K562 (cell line): ENCODE measurements at regions not wholly inside any gene's neighbourhood (a gene's known extent, or its start where the extent isn't known, plus 50 kb on each side); places are given as distances from the start of the nearest gene placed in this dataset.

Experiments
- ATAC-seq: fragments of 200-7000 bp; cut with Tn5 transposase; 3 replicates; pipeline ENCODE4 v1.9.1; 2020; ENCODE audit warnings: moderate library complexity
- BruUV-seq: library from RNA; stranded (reverse); fragments of 400-500 nt; replicated peaks from 2 replicates; lab custom pipeline; 2021; lab: Mats Ljungman, UMichigan
- CTCF ChIA-PET: fragments of 300-600 bp; formaldehyde crosslinking; extraction: SDS; loops from one replicate; lab custom pipeline; 2021; ENCODE audit warnings: low intra/inter-chr PET ratio; lab: Yijun Ruan, JAX
- POLR2A ChIA-PET: fragments of 300-600, 350-650 bp; sonication (Branson Sonifier 250); formaldehyde crosslinking; extraction: SDS; loops from one replicate; lab custom pipeline; 2021; ENCODE audit warnings: antibody characterized with exemption, inconsistent platforms; lab: Yijun Ruan, JAX
- DNase-seq, 4 experiments: peaks; one replicate each; pipeline versions ENCODE4 v3.0.0 to v3.0.0-alpha.2; 2011 to 2018; ENCODE audit warnings: low spot score in 3 of 4, mixed read lengths in 3 of 4; ENCODE audit errors: extremely low read depth in 1 of 4
- FAIRE-seq: peaks from 2 replicates; lab custom pipeline; 2011; peaks lifted over from hg19 to GRCh38; lab: Jason Lieb, UNC
- H2AFZ ChIP-seq: 2 replicates; pipeline ENCODE4 v1.6.0; 2011; ENCODE audit warnings: low read depth, low read length, control low read depth, inconsistent platforms
- H3K27ac ChIP-seq: fragments of 200-600 bp; 3 replicates; pipeline ENCODE4 v1.8.0; 2011; ENCODE audit warnings: low read depth, mild to moderate bottlenecking, control low read depth, inconsistent platforms, low read length, moderate library complexity, mixed read lengths; ENCODE audit errors: extremely low read depth
- H3K27me3 ChIP-seq, 2 experiments: fragments of 300-600 bp in 1 of 2; 2 replicates in 1 of 2; 3 replicates in 1 of 2; pipeline versions ENCODE4 v1.6.0 to v1.8.0; 2011; ENCODE audit warnings: inconsistent platforms in 2 of 2, low read length in 2 of 2, mild to moderate bottlenecking in 1 of 2, mixed read lengths in 1 of 2, moderate library complexity in 1 of 2; ENCODE audit not compliant: control insufficient read depth in 2 of 2, insufficient read depth in 2 of 2
- H3K36me3 ChIP-seq: fragments of 300-600 bp; 3 replicates; pipeline ENCODE4 v1.8.0; 2011; ENCODE audit warnings: mild to moderate bottlenecking, low read length, inconsistent platforms; ENCODE audit not compliant: control insufficient read depth, insufficient read depth
- H3K4me1 ChIP-seq, 2 experiments: fragments of 200-600 bp in 1 of 2; replicated peaks in 1 of 2; 2 replicates in 1 of 2; 3 replicates in 1 of 2; pipeline versions ENCODE4 v1.5.1 to v1.8.0; 2011; ENCODE audit warnings: inconsistent platforms in 2 of 2, low read length in 2 of 2, mild to moderate bottlenecking in 1 of 2, mixed read lengths in 1 of 2, moderate library complexity in 1 of 2; ENCODE audit not compliant: control insufficient read depth in 2 of 2, insufficient read depth in 2 of 2
- H3K4me2 ChIP-seq: 2 replicates; pipeline ENCODE4 v1.6.1; 2011; ENCODE audit warnings: low read length, control low read depth, inconsistent platforms, mixed read lengths; ENCODE audit not compliant: insufficient read depth
- H3K4me3 ChIP-seq: fragments of 200-600 bp; sonication (generic), shearing (Covaris generic); 2 replicates; pipeline ENCODE4 v1.5.1; 2016; ENCODE audit warnings: control low read depth, inconsistent platforms
- H3K79me2 ChIP-seq: fragments of 200-600 bp; 3 replicates; pipeline ENCODE4 v1.8.0; 2011; ENCODE audit warnings: low read length, inconsistent platforms; ENCODE audit not compliant: control insufficient read depth, insufficient read depth
- H3K9ac ChIP-seq, 2 experiments: 2 replicates each; pipeline versions ENCODE4 v1.6.0 to v1.6.1; 2011; ENCODE audit warnings: low read depth in 2 of 2, low read length in 2 of 2, control low read depth in 1 of 2, inconsistent platforms in 1 of 2, mild to moderate bottlenecking in 1 of 2, mixed read lengths in 1 of 2; ENCODE audit not compliant: insufficient read depth in 1 of 2
- H3K9me1 ChIP-seq: one replicate; pipeline ENCODE4 v1.6.0; 2011; ENCODE audit warnings: inconsistent platforms, mild to moderate bottlenecking, low read length, moderate library complexity; ENCODE audit not compliant: control insufficient read depth, insufficient read depth
- H3K9me3 ChIP-seq: replicated peaks from 2 replicates; pipeline ENCODE4 v1.5.1; 2011; ENCODE audit warnings: low read depth, low read length, inconsistent platforms; ENCODE audit not compliant: control insufficient read depth, insufficient read depth
- H4K20me1 ChIP-seq: replicated peaks from 2 replicates; pipeline ENCODE4 v1.6.1; 2011; ENCODE audit warnings: low read length, inconsistent platforms, mixed read lengths; ENCODE audit not compliant: control insufficient read depth, insufficient read depth
- ATF6 ChIP-seq: sonication (generic); formaldehyde crosslinking; IDR thresholded peaks from 2 replicates; pipeline ENCODE4 v1.4.0; 2020; ENCODE audit warnings: mild to moderate bottlenecking, missing genetic modification reagents
- CTCFL ChIP-seq: IDR thresholded peaks from 2 replicates; pipeline ENCODE4 v1.6.1; 2011; ENCODE audit warnings: borderline replicate concordance, low read depth, mild to moderate bottlenecking, moderate library complexity, low read length; ENCODE audit not compliant: insufficient read depth, poor library complexity, severe bottlenecking
- FOXK1 ChIP-seq: sonication (generic); formaldehyde crosslinking; IDR thresholded peaks from 2 replicates; pipeline ENCODE4 v1.8.0; 2022; ENCODE audit warnings: missing genetic modification reagents, mild to moderate bottlenecking, borderline replicate concordance
- MTA1 ChIP-seq: fragments of 450-650 bp; IDR thresholded peaks from 2 replicates; pipeline ENCODE4 v1.6.1; 2017; ENCODE audit warnings: borderline replicate concordance
- PTRF ChIP-seq: fragments of 450-650 bp; IDR thresholded peaks from 2 replicates; pipeline ENCODE4 v1.6.1; 2016; ENCODE audit warnings: mild to moderate bottlenecking, missing genetic modification characterization, missing compliant biosample characterization
- THAP7 ChIP-seq: fragments of 250-450 bp; sonication (Bioruptor Pico); IDR thresholded peaks from 2 replicates; pipeline ENCODE4 v1.5.0; 2021
- ZBTB40 ChIP-seq, 2 experiments: fragments of 450-650 bp in 1 of 2; sonication (generic) in 1 of 2; formaldehyde crosslinking in 1 of 2; IDR thresholded peaks; 2 replicates each; pipeline versions ENCODE4 v1.7.1 to v1.9.0; 2016 to 2022; ENCODE audit warnings: inconsistent platforms in 1 of 2, mild to moderate bottlenecking in 1 of 2, missing genetic modification reagents in 1 of 2
- ZNF354B ChIP-seq: fragments of 250-450 bp; sonication (Bioruptor Pico); IDR thresholded peaks from 2 replicates; pipeline ENCODE4 v1.4.0; 2020
- WGBS: fragments of 100-300 bp; shearing (Covaris generic); methylation state at CpG from one replicate; pipeline ENCODE4 v1.1.6; 2016; ENCODE audit warnings: low coverage, mixed read lengths; ENCODE audit not compliant: insufficient coverage; ENCODE audit errors: missing lambda C conversion rate; 5-methylcytosine and 5-hydroxymethylcytosine counted together
- in situ Hi-C: fragments of 300-500 bp; cut with MboI; formaldehyde crosslinking; loops from 4 replicates; pipeline ENCODE4 v1.15.0; 2018; ENCODE audit warnings: inconsistent platforms, mixed read lengths
- intact Hi-C: fragments of 100-400 bp; cut with micrococcal nuclease; formaldehyde crosslinking; loops from 2 replicates; pipeline ENCODE4 v1.14.2; 2022

GRCh38 chr5:74015716-74016115 is 389.7 kb downstream of the ARHGEF28 start:
- DNase-seq (no peak), FAIRE-seq (no peak), ATAC-seq (no peak)
- intact Hi-C loops (no loop called here), in situ Hi-C loops (no loop called here)
- Histone ChIP-seq H3K4me2 (no peak overlapping the region), H4K20me1 (0 out of 2 replicates have a peak, but pooled peaks cover 3% of the 10 kb centered on the region), H3K9me1 (no peaks in the 10 kb centered on the region), H3K27me3 (peaks cover 0 to 6% of the 10 kb centered on the region in 2 experiments; a peak in 1 of 5 replicates), H3K9me3 (no peaks in the 10 kb centered on the region), H3K79me2 (no peaks in the 10 kb centered on the region), H2AFZ (no peak overlapping the region), H3K4me1 (no peaks in the 10 kb centered on the region), H3K4me3 (no peak overlapping the region), H3K9ac (no peak overlapping the region), H3K27ac (no peak overlapping the region), H3K36me3 (no peaks in the 10 kb centered on the region)
- POLR2A ChIA-PET: no interaction called here
- CTCF ChIA-PET: no interaction called here
- WGBS: 8% methylated on average over 1 of the region's 1 CpG
- no TSS peak for BruUV-seq
- no peak for TF ChIP-seq ZBTB40 (IDR thresholded peaks at IDR 0.05)
- TF ChIP-seq ZBTB40 (CRISPR knock-in tag; IDR thresholded peaks at IDR 0.05): no peak
- TF ChIP-seq ZNF354B: no peak
- no peak for TF ChIP-seq CTCFL
- TF ChIP-seq FOXK1 (CRISPR knock-in tag): no peak
- no peak for TF ChIP-seq THAP7
- TF ChIP-seq ATF6 (CRISPR knock-in tag): no peak
- TF ChIP-seq MTA1: no peak
- TF ChIP-seq PTRF (tag): no peak
